GM21737 (cell line): ENCODE measurements at regions not wholly inside any gene's neighbourhood (a gene's known extent, or its start where the extent isn't known, plus 50 kb on each side); places are given as distances from the start of the nearest gene placed in this dataset.
"Not testable (repeated sequence)": the region's sequence is repeated elsewhere in the genome, so short reads cannot be mapped to it uniquely, and the experiment has no call there.

Experiments used
- ATAC-seq: cut with Tn5 transposase; IDR thresholded peaks from one replicate; pipeline ENCODE4 v1.9.1; 2021; ENCODE audit warnings: mild to moderate bottlenecking, moderate library complexity; ENCODE audit not compliant: unreplicated experiment

- no peak for ATAC-seq
Observed at GRCh38 chr4:71081192-71081591, 87.7 kb downstream of the DCK start.

- no peak for ATAC-seq
Observed at GRCh38 chr4:71093745-71094144, 100.3 kb downstream of the DCK start.

- ATAC-seq: no peak
Observed at GRCh38 chr4:71094201-71094600, 100.8 kb downstream of the DCK start.

GRCh38 chr4:71095141-71095540 lies 101.7 kb downstream of the DCK start:
- ATAC-seq: no peak

GRCh38 chr4:71095545-71095944 lies 102.1 kb downstream of the DCK start:
- no peak for ATAC-seq

- ATAC-seq: no peak
Observed at GRCh38 chr4:71107726-71108125, 114.3 kb downstream of the DCK start.

- no peak for ATAC-seq
Observed at GRCh38 chr4:71110499-71110898, 117.0 kb downstream of the DCK start.

- ATAC-seq: not testable (repeated sequence)
Observed at GRCh38 chr4:71111133-71111532, 117.7 kb downstream of the DCK start.

- no peak for ATAC-seq
Observed at GRCh38 chr4:71113294-71113693, 119.8 kb downstream of the DCK start.

GRCh38 chr4:71120831-71121524 lies 127.5 kb downstream of the DCK start:
- ATAC-seq: no peak

GRCh38 chr4:71123951-71124350 lies 130.5 kb downstream of the DCK start:
- no peak for ATAC-seq

- no peak for ATAC-seq
Observed at GRCh38 chr4:71125137-71125536, 131.7 kb downstream of the DCK start.

- no peak for ATAC-seq
Observed at GRCh38 chr4:71126719-71127118, 133.3 kb downstream of the DCK start.

GRCh38 chr4:71130827-71131603 lies 137.6 kb downstream of the DCK start:
- no peak for ATAC-seq

GRCh38 chr4:71132486-71132885 lies 139.0 kb downstream of the DCK start:
- ATAC-seq: no peak

GRCh38 chr4:71133491-71133890 lies 140.0 kb downstream of the DCK start:
- ATAC-seq: no peak

GRCh38 chr4:71136071-71136470 lies 142.6 kb downstream of the DCK start:
- ATAC-seq: no peak

- ATAC-seq: no peak
Observed at GRCh38 chr4:71138007-71138615, 144.7 kb downstream of the DCK start.

- no peak for ATAC-seq
Observed at GRCh38 chr4:71140563-71140962, 147.1 kb downstream of the DCK start.

GRCh38 chr4:71141125-71141524 lies 147.7 kb downstream of the DCK start:
- no peak for ATAC-seq

- ATAC-seq: no peak
Observed at GRCh38 chr4:71147261-71147660, 153.8 kb downstream of the DCK start.

GRCh38 chr4:71148545-71148944 lies 155.1 kb downstream of the DCK start:
- no peak for ATAC-seq
